Prostate gland (tissue), 2 donors: ENCODE measurements at regions not wholly inside any gene's neighbourhood (a gene's known extent, or its start where the extent isn't known, plus 50 kb on each side); places are given as distances from the start of the nearest gene placed in this dataset.

Experiments used
- CTCF ChIP-seq, 4 experiments: fragments of 200-600 bp in 2 of 4; fragments of 450-650 bp in 2 of 4; sonication (generic) in 2 of 4; IDR thresholded peaks; 1 replicate in 3 of 4; 2 replicates in 1 of 4; pipeline ENCODE4 v1.5.1; 2016 to 2019; ENCODE audit warnings: antibody characterized with exemption in 4 of 4, mild to moderate bottlenecking in 2 of 4, moderate library complexity in 2 of 4
- POLR2AphosphoS5 ChIP-seq: sonication (generic); formaldehyde crosslinking; IDR thresholded peaks from one replicate; pipeline ENCODE4 v1.6.1; 2017; ENCODE audit warnings: antibody characterized with exemption

- no peak for TF ChIP-seq CTCF (IDR thresholded peaks at IDR 0.05)
- TF ChIP-seq POLR2AphosphoS5 = no peak
Measured at GRCh38 chr2:59295524-59296162, 1054.5 kb upstream of the FANCL start.
